GM23338 (cell line): ENCODE measurements at regions not wholly inside any gene's neighbourhood (a gene's known extent, or its start where the extent isn't known, plus 50 kb on each side); places are given as distances from the start of the nearest gene placed in this dataset.

Experiments
- EZH2 ChIP-seq: fragments of 200-600 bp; sonication (generic); IDR thresholded peaks from one replicate; pipeline ENCODE4 v1.8.0; 2017; ENCODE audit warnings: antibody characterized with exemption, mild to moderate bottlenecking, low read depth; ENCODE audit not compliant: unreplicated experiment
- POLR2AphosphoS5 ChIP-seq: IDR thresholded peaks from 2 replicates; pipeline ENCODE4 v1.6.1; 2016; ENCODE audit warnings: antibody characterized with exemption, low read depth
- TF ChIP-seq, protein P1 (sequence below), 2 experiments: fragments of 200-600 bp in 1 of 2; sonication (generic) in 1 of 2; conservative IDR thresholded peaks; 2 replicates each; pipeline versions ENCODE4 v1.5.1 to v1.6.1; 2016 to 2017; ENCODE audit warnings: antibody characterized with exemption in 2 of 2, low read depth in 2 of 2, mild to moderate bottlenecking in 2 of 2, moderate library complexity in 1 of 2

DNA sequence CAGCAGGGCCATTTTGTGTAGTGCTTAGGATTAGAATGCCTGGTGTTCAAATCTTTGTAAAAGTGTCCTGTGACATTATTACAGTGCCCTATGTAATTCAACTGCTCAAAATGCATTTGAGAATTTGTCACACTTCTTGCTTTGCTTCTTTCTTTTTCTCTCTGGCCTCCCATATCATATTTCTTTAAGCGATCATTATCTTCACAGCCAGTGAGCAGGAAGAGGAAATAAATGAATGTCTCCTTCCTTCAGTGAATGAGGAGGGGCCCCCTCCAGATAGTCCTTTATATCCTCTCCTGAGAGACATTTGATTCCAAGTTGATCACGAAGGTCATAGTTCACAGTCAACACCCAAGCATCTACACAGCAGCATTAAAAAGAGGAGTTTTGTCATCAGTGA lies 425.1 kb upstream of the NPVF start:
- TF ChIP-seq, protein P1, sequence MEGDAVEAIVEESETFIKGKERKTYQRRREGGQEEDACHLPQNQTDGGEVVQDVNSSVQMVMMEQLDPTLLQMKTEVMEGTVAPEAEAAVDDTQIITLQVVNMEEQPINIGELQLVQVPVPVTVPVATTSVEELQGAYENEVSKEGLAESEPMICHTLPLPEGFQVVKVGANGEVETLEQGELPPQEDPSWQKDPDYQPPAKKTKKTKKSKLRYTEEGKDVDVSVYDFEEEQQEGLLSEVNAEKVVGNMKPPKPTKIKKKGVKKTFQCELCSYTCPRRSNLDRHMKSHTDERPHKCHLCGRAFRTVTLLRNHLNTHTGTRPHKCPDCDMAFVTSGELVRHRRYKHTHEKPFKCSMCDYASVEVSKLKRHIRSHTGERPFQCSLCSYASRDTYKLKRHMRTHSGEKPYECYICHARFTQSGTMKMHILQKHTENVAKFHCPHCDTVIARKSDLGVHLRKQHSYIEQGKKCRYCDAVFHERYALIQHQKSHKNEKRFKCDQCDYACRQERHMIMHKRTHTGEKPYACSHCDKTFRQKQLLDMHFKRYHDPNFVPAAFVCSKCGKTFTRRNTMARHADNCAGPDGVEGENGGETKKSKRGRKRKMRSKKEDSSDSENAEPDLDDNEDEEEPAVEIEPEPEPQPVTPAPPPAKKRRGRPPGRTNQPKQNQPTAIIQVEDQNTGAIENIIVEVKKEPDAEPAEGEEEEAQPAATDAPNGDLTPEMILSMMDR (conservative IDR thresholded peaks at IDR 0.05; ENCODE audit: low read depth in 2 of 2): no peak
- no peak for TF ChIP-seq POLR2AphosphoS5
- no peak for TF ChIP-seq EZH2
